Gastrocnemius medialis (tissue), 4 donors: ENCODE measurements at regions not wholly inside any gene's neighbourhood (a gene's known extent, or its start where the extent isn't known, plus 50 kb on each side); places are given as distances from the start of the nearest gene placed in this dataset.

Experiments used
- CTCF ChIP-seq, 5 experiments: fragments of 450-650 bp in 3 of 5; fragments of 200-600 bp in 2 of 5; sonication (generic) in 2 of 5; IDR thresholded peaks in 4 of 5; conservative IDR thresholded peaks in 1 of 5; 1 replicate in 4 of 5; 2 replicates in 1 of 5; pipeline ENCODE4 v1.5.1; 2016 to 2019; ENCODE audit warnings: antibody characterized with exemption in 5 of 5, mild to moderate bottlenecking in 3 of 5, moderate library complexity in 3 of 5
- POLR2A ChIP-seq, 2 donors: fragments of 450-650 bp; IDR thresholded peaks; one replicate each; pipeline ENCODE4 v1.6.1; 2017; ENCODE audit warnings: antibody characterized with exemption in 2 of 2, mild to moderate bottlenecking in 2 of 2, moderate library complexity in 2 of 2

GRCh38 chr13:99656844-99657381 lies 155.6 kb downstream of the TM9SF2 start:
- TF ChIP-seq CTCF (IDR thresholded peaks at IDR 0.05 in 4 of 5, conservative IDR thresholded peaks at IDR 0.05 in 1 of 5) = no peak
- TF ChIP-seq POLR2A (IDR thresholded peaks at IDR 0.05) = no peak
